ENCODE measurements at regions not wholly inside any gene's neighbourhood (a gene's known extent, or its start where the extent isn't known, plus 50 kb on each side); places are given as distances from the start of the nearest gene placed in this dataset.

DNA sequence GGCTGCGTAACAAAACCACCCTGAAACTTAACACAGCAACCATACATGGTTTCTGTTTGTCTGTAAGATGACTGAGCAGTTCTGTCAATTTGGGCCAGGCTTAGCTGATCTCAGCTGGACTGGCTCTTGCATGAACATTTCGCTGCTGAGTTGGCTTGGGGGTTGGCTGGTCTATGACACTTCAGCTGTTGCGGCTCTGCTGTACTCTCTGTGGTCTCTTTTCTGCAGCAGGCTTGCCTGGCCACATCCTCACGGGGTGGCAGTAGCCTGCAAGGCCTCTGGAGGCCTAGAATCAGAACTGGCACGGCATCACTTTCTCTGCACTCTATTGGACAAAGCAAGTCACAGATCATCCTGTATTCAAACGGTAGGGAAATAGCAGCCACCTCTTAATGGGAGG lies 216.2 kb downstream of the BCL11B start:
- TF ChIP-seq ZNF274 (IDR thresholded peaks at IDR 0.05; ENCODE audit: low read depth, low read length) (no peak), SUZ12 (IDR thresholded peaks at IDR 0.05; ENCODE audit: extremely low read depth, insufficient read depth, insufficient read length) (no peak)
